ENCODE measurements at regions not wholly inside any gene's neighbourhood (a gene's known extent, or its start where the extent isn't known, plus 50 kb on each side); places are given as distances from the start of the nearest gene placed in this dataset.
"Not testable (repeated sequence)": the region's sequence is repeated elsewhere in the genome, so short reads cannot be mapped to it uniquely, and the experiment has no call there.

DNA sequence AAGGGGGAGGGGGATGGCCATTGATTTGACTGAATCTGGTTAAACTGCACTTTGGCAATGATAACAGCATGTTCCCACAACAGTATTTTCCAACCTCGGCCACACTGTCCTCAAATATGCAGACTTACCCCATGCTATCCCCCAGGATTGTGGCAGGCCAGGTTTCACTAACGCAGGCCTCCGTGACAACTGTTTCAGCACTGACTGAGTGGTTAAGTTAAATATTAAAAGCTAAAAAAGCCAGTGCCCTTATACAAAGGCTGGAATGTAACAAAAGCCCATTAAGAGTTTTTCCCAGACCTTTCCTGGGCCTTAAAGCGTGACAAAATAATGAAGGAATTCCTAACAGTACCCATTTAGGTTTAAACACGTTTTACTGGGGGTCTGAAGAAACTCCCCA lies 202.9 kb downstream of the USP25 start:
- DNase-seq, result no peak

DNA sequence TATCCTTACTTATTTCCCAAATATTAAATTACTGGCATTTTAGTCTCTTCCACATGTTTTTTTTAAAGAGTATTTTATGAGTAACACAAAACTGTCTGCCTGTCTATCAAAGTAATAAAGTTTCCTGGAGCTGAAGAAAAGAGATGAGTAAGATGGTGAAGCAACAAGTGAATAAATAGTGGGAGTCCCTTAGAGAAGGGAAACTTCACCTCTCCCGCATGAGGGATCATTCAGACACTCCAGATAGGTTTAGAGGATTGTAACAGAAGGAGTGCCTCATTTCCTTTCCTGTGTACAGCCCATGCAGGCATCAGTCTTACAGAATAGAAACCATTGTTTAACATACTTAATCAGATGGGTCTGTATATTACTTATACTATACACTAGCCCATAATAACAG lies 205.7 kb downstream of the USP25 start:
- no peak for DNase-seq

DNA sequence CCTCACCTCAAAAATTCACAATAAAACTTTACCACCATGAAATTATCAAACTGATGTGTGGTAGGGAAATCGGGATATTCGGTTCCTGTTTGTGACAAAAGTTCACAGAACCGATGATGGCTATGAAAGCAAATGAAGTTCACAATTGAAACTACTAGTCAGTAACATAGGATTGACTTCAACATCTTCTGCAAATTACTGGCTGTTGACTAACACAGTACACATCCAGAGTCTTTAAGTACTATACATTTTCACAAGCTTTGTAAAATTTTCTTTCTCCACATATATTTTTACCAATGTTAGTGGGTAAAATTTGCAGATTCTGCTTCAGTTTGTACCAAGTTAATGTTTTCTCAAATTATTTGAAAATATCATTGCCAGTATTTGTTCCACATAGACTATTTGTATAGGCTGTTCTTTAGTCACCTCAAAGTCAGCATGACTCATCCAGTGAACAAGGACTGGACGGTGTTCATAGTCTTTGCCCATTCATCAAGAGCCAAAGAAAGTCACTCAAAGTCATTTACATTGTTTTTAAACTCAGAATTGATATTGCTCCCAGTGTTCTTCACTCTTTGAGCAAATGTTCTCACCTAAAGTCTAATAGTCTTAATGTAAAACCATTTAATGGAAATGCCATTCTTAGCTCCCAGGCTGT lies 213.4 kb downstream of the USP25 start:
- DNase-seq, result no peak

DNA sequence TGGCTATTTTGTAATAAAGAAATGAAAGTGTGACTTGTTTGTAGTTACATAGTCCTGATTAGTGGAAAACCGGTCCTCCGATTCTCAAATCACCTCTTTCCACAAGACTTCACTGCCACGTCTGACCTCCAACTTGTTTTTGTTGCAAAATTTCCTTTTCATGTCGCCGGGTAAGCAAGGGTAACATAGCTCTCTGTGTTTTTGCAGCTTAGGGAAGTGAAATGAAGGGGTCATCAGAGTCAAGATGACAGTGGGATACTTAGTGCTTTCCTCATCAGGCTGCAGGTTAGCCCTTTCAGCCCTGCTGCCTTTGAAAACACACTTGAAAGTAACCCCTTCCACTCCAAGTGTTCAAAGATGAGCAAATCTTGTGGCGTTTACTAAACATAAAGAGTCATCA lies 217.9 kb downstream of the USP25 start:
- DNase-seq, result no peak

DNA sequence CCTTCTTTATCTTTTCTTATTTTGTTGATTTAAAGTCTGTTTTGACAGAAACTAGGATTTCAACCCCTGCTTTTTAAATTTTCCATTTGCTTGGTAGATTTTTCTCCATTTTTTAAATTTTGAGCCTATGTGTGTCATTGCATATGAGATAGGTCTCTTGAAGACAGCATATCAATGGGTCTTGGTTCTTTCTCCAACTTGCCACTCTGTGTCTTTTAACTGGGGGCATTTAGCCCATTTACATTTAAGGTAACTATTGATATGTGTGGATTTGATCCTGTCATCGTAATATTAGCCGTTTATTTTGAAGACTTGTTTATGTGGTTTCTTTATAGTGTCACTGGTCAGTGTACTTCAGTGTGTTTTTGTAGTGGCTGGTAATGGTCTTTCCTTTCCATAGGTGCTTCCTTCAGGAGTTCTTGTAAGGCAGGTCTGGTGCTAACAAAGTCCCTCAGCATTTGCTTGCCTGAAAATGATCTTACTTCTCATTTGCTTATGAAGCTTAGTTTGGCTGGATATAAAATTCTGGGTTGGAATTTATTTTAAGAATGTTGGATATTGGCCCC lies 223.9 kb downstream of the USP25 start:
- no peak for DNase-seq

DNA sequence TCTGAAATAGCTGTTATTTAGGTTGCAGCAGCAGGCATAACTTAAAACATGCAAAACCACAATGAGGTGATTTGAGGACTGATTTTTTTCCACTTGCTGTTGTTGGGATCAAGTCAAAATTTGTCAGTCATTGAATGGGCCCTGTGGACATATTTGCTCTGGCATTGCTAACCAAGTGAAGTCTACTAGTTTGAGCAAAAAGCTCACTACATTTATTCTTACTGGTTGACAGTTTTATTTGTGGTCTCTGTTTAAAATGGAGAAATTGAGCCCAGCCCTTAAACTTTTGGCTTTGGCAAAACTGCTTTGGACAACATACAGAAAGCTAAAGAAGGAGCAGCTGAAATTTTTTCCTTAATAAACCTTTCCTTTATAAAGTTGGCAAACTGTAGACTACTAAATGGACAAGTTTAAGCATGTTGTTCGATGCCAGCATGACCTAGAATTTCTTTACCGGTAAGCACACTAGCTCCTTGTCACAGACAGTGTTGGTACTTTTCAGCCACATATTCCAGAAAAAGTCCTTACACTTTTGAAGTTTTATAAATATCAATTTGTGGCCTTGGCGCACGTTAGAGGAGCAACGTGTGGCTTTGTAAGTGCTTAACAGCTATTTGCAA lies 234.6 kb downstream of the USP25 start:
- DNase-seq, result no peak

DNA sequence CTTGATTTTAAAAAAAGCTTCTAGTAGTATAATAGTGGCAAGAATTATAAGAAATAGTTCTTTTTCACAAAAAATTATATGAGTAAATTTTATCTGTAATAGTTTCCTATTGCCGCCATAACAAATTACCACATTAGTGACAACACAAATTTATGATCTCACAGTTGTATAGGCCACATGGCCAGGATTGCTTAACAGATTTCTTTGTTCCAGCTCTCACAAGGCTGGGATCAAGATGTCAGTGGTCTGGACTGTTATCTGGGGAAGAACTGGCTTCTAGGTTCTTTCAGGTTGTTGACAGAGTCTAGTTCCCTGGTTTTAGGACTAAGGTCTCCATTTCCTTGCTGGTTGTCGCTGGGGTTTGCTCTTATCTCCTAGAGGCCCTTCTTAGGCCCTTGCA lies 236.4 kb downstream of the USP25 start:
- no peak for DNase-seq

DNA sequence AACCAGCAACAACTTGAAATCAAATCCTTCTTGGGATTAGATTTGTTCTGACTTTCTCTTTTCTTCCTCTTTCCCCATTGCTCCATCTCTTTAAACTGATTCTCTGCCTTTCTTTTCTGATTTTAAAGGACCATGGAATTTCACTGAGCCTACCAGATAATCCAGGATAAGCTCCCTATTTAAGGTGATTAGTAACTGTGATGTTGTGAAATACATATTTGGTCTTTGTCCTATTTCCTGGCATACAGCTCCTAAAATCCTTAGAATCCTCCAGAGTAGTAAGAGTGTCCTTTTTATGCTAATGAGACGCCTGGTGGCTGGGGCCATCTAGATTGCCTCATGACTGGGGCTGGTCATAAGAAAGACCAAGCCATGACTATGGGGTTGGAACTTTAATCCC lies 236.9 kb downstream of the USP25 start:
- no peak for DNase-seq

DNA sequence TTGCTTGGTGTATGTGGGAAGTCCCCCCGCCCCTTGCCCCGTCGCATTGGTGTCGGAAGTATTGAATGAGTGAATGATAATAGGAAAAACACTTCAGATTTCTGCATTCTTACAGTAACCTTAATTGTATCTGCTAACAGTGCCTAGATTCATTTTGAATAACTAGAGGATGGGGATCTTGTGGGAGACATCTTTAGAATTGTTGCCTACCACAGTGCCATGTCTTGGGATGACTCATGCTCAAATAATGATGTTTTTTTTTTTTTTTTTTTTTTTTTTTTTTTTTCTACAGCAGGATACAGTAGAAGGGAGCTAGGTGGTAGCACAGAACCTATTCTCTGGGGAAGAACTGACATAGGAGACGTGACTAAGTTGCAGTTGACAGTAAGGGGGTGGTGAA lies 237.9 kb downstream of the USP25 start:
- DNase-seq, result no peak

DNA sequence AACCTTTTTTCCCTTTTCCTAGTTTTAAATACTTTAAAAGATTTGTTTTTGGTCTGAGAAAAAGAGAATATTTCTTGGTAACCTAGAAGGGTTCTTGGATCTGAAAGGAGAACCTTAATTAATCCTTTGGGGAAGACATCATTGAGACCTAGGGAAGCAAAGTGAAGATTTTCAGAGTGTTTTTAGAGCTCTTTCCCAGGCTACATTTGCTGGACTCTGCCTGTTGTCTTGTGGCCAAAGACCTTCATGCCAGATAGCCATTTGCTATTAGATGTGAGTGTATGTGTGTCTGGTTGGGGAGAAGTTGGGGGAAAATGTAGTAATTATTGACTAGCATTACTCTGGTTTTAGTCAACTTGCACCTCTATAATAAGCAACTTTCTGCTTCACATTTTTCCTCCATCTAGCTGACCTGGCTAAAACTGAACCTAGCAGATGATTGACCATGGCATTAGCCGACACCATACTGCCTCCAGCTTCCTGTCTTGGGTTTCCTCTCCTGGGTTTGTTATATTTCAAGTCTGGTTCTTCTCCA lies 239.1 kb downstream of the USP25 start:
- DNase-seq, result no peak

DNA sequence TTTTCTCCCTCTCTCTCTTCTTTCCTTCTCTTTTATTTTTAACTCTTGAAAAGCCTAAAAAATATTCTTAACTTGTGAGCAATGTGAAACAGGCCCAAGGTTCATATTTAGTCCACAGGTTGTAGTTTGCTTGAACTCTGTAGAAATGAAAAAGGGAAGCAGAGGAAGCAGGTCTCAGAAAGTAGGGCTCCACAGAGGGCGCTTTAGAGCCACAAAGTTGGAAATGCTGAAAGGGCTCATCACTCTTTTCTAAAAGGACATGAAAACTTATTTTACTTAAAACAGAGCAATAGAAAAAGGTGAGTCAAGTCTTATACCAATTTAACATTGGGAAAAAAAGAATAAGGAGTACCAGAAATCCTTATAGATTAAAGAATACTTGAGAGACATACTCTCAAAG lies 247.0 kb downstream of the USP25 start:
- DNase-seq, result no peak

DNA sequence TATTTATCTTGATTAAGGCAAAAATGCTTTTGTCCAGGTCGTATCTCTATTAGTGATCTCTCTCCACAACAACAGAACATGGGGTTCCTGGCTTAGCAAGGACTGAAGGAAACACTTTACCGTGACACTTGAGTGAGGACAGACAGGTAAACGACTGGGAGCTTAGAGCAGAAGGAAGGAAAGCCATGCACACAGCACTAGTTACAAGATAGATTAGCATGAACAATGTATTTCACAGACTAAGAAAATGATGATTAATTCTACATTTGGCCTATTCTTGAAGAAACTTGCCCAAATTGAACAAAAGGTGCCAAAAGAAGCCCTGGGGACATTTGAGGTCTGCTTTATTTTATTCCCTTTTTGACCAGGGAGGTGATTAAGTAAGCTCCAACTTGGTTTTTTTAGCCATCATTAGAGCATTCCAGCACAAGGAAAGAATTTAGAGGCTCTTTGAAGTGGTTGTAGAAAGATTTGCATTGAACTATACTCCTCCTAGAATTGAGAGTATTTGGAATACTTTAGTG lies 248.5 kb downstream of the USP25 start:
- no peak for DNase-seq

DNA sequence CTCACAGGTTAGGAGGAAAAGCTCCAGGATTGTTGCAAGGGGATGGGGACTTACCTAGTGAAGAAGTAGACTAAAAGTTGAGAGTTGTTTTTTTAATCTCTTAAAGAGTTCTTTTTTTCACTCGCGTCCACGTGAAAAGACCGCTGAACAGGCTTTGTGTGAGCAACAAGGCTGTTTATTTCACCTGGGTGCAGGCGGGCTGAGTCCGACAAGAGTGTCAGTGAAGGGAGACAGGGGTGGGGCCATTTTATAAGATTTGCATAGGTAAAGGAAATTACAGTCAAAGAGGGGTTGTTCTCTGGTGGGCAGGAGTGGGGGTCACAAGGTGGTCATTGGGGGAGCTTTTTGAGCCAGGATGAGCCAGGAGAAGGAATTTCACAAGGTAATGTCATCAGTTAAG lies 249.7 kb downstream of the USP25 start:
- DNase-seq, result not testable (repeated sequence)

DNA sequence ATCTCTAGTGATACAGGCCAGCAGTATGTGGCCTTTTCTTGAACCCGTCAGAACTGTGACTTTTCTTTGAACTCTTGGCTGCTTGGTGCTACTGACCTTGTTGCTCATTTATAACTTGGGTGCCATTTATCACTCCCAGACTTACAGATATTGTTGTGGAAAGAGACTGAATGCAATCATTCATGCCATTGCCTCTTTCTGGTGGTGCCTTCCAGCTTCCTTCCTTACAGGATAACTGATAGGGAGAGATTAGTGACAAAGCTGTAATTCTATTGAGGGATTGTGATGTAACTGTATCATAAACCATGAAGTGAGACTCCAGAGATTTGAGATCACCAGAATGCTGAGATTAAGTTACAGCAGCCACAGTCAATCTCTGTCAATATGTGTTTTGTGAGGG lies 256.5 kb downstream of the USP25 start:
- no peak for DNase-seq

DNA sequence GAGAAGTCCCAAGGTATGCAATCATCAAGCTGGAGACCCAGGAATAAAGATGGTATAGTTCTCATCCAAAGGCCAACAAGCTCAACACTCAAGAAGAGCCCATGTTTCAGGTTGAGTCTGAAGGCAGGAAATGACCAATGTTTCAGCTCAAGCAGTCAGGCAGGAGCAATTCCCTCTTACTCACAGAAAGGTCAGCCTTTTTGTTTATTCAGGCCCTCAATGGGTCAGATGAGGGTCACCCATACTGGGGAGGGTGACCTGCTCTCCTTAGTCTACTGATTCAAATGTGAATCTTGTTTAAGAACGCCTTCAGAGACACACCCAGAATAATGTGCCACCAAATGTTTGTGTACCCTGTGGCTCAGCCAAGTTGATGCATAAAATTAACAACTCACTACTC lies 262.4 kb downstream of the USP25 start:
- no peak for DNase-seq

DNA sequence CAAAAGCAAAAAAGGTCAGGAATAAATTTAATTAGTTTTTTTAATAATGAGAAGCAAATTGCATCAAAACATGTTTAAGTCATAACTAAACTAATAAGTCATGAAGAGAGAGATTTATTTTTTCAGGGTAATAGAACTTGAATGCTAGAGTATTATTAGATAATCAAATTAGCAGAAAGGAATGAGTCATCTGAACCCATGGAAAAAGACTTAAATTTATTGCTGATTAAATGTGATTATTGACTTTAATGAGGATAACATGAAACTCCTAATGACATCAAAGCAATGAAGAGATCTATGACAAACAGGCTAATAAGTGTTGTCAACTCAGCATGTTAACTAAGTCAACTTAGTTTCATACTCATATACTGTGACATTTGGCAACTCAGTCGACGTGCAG lies 264.2 kb downstream of the USP25 start:
- DNase-seq, result no peak

DNA sequence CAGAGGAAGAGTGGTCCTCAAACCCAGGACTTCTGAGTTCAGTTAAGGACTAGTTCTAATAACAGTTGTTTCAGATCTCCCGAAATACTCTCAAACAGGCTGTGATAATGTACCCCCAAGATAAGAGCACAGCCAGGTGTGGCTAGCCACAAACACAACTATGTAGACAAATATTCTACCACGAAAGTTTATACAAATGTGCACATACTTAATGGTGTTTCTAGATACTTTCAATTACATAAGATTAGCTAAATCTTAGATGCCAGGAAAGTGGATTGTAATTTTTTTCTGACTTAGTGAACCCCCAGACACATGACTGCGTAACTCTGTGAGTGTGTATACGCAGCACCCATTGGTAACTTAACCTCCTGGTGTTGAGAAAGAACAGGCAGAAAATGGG lies 270.0 kb downstream of the USP25 start:
- no peak for DNase-seq

DNA sequence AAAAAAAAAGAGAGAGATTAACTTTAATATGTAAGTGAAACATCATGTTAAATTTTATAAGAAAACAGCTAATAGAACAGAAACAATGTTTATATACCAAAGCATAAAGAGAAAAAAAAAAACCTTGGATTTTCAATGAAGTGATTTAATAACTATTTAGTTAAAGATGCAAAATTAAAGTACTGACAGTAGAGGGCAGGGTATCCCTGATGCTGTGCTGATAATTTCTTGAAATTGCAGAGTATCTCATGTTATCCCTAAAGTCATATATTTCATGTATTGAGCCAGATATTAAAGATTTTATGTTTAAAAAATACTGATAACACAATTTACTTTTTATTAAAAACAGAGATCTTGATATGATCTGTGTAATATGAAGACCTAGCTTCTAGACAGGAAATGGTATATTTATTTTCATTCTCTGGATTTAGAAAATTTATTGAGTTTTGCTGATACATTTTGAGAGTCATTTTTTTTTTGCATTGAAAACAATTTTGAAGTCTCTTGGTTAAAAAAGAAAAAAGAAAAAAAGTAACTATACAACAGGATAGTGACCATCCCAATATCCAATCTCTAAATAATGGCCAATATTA lies 273.2 kb downstream of the USP25 start:
- DNase-seq, result no peak

DNA sequence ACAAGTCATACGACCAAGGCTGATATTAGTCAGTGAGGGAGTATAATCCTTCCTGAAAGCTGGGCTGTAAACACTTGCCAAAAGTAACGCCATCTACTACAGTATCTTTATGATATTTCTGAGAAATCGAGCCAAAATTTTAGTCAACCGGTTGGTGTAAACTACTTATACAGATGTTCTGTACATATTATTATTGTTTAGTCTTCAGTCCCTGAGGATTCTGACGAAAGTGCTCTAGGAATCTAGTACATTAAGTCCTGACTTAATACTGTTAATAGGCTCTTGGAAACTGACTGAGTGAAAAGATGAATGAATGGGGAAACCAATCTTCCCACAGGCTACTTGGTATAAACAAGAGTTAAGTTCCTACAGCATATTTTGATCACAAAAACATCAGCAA lies 274.3 kb downstream of the USP25 start:
- no peak for DNase-seq

DNA sequence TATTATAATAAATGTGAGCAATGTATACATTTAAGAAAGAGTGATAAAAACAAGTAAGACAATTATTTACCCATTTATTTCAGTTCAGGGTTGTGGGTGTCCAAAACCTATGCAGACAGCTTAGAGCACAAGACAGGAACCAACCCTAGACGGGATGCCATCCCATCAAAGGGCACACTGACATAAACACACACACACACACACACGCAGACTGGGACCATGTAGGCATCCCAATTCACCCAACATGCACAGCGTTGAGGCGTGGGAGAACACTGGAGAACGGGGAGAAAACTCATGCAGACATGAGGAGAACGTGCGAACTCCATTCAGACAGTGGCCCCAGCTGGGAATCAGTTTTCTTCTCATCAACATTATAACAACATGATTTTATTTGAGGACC lies 274.7 kb downstream of the USP25 start:
- DNase-seq, result no peak

DNA sequence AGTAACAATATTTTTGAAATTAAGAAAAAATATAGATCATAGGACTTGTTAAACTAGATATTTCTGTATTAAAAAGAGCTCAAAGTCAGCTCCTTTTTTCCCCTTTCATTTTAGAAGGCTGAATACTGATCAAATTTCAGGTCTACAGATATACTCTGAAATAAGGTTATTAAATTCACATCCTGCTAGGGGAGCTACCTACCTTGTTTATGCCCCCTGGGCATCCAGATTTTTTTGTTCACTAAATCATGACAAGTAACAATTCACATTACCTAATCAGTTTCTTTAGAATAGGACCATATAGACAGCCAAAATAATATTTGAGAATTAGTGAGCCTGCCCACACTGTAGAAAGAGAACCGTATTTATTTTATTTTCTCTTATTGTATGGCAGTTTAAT lies 276.2 kb downstream of the USP25 start:
- DNase-seq, result no peak

DNA sequence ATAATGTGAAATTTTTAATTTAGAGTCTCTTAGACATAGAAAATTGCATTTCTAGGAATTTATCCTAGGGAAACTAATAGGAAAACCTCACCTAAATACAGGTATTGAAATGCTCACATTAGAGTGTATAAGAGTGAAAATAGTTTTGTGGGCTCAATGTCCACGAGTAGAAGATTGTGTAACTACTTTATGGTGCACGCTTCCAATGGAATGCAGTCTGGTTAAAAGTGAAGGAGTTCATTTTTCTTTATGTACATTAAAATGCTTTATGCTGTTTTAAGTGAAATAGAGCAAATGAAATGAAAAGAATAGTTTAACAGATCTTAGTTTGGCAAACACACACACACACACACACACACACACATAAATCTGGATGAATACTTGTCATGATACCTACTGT lies 278.2 kb downstream of the USP25 start:
- no peak for DNase-seq

DNA sequence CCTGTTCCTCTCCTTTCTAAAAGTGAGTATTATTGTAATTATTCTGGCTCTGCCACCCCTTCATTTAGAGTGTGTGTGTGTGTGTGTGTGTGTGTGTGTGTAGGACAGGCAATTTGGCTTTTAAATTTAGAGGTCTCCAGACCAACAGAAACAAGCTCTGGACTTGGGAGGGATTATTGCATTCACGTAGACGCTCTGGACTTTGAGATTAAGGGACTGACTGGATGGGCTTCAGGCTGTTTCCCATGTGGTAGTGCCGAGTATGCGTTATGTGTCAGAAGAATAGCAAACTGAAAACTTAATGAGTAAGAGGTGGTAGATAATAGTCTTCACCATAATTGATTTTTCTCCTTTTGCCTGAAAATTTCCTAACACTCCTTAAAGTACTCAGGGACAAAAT lies 281.9 kb downstream of the USP25 start:
- no peak for DNase-seq

DNA sequence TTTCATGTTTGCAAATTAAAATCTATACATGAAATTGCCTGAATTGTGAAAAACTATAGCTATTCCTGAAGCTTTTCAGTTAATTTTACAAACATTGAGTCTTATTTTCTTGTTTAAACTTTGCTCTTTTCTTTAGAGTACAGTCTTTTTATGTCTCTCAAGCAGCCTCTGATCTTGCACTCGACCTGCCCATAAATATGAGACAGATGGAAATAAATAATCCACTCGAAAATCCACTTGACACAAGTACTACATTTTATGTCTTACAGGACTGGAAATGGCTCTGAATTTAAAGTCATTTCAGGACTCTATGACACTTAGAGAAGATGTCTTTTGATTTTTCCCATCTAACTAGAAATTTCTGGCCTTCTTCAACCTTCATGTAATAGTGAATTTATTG lies 283.8 kb downstream of the USP25 start:
- DNase-seq, result peak; percentile 84
